HEK293 (cell line): ENCODE measurements at regions not wholly inside any gene's neighbourhood (a gene's known extent, or its start where the extent isn't known, plus 50 kb on each side); places are given as distances from the start of the nearest gene placed in this dataset.

Experiments
- CTCF ChIA-PET: fragments of 350-600 bp; formaldehyde crosslinking; extraction: SDS; loops from one replicate; lab custom pipeline; 2021; ENCODE audit warnings: antibody characterized with exemption; lab: Yijun Ruan, JAX
- POLR2A ChIA-PET: fragments of 300-600 bp; formaldehyde crosslinking; extraction: SDS; loops from one replicate; lab custom pipeline; 2020; ENCODE audit warnings: antibody characterized with exemption, inconsistent platforms; lab: Yijun Ruan, JAX
- H3K27ac ChIP-seq: fragments of 200-500 bp; sonication (Bioruptor generic); 2 replicates; pipeline ENCODE4 v1.5.1; 2014; ENCODE audit warnings: low read depth, low read length, control low read depth, inconsistent platforms; ENCODE audit errors: extremely low read depth
- H3K36me3 ChIP-seq, 2 experiments: fragments of 200-500 bp in 1 of 2; sonication (Bioruptor generic) in 1 of 2; 1 replicate in 1 of 2; 2 replicates in 1 of 2; pipeline ENCODE4 v1.5.1; 2014 to 2017; ENCODE audit warnings: inconsistent platforms in 2 of 2, low read length in 2 of 2; ENCODE audit not compliant: control insufficient read depth in 2 of 2, insufficient read depth in 1 of 2
- H3K4me1 ChIP-seq: fragments of 200-500 bp; sonication (Bioruptor generic); 2 replicates; pipeline ENCODE4 v1.5.1; 2014; ENCODE audit warnings: mild to moderate bottlenecking, low read length, inconsistent platforms; ENCODE audit not compliant: control insufficient read depth, insufficient read depth
- H3K4me3 ChIP-seq: 2 replicates; pipeline ENCODE4 v1.5.1; 2011; ENCODE audit warnings: low read depth, mild to moderate bottlenecking, control low read depth, low read length, moderate library complexity
- H3K9me3 ChIP-seq: fragments of 200-500 bp; sonication (Bioruptor generic); 2 replicates; pipeline ENCODE4 v1.5.1; 2014; ENCODE audit warnings: low read depth, low read length, inconsistent platforms; ENCODE audit not compliant: control insufficient read depth, insufficient read depth
- AEBP2 ChIP-seq: fragments of 450-650 bp; formaldehyde crosslinking; IDR thresholded peaks from 2 replicates; pipeline ENCODE4 v1.5.1; 2016; ENCODE audit warnings: missing biosample characterization, missing genetic modification characterization, borderline replicate concordance
- FEZF1 ChIP-seq: fragments of 450-650 bp; formaldehyde crosslinking; IDR thresholded peaks from 2 replicates; pipeline ENCODE4 v1.5.1; 2016; ENCODE audit warnings: missing biosample characterization, missing genetic modification characterization
- GLI4 ChIP-seq: fragments of 450-650 bp; formaldehyde crosslinking; IDR thresholded peaks from 2 replicates; pipeline ENCODE4 v1.5.1; 2016; ENCODE audit warnings: missing biosample characterization, missing genetic modification characterization
- TSHZ1 ChIP-seq: fragments of 450-650 bp; formaldehyde crosslinking; IDR thresholded peaks from 2 replicates; pipeline ENCODE4 v1.5.1; 2016; ENCODE audit warnings: missing biosample characterization, missing genetic modification characterization, borderline replicate concordance
- WT1 ChIP-seq: fragments of 450-650 bp; formaldehyde crosslinking; IDR thresholded peaks from 2 replicates; pipeline ENCODE4 v1.5.1; 2016; ENCODE audit warnings: missing biosample characterization, missing genetic modification characterization
- ZBTB48 ChIP-seq: fragments of 450-650 bp; formaldehyde crosslinking; IDR thresholded peaks from 2 replicates; pipeline ENCODE4 v1.5.1; 2016; ENCODE audit warnings: missing biosample characterization, missing genetic modification characterization
- ZBTB8A ChIP-seq: fragments of 450-650 bp; formaldehyde crosslinking; IDR thresholded peaks from 2 replicates; pipeline ENCODE4 v1.5.1; 2016; ENCODE audit warnings: missing biosample characterization, missing genetic modification characterization
- ZNF140 ChIP-seq: fragments of 450-650 bp; formaldehyde crosslinking; IDR thresholded peaks from 2 replicates; pipeline ENCODE4 v1.5.1; 2016; ENCODE audit warnings: missing biosample characterization, missing genetic modification characterization
- ZNF146 ChIP-seq: fragments of 450-650 bp; formaldehyde crosslinking; IDR thresholded peaks from 2 replicates; pipeline ENCODE4 v1.5.1; 2016; ENCODE audit warnings: missing biosample characterization, missing genetic modification characterization
- ZNF157 ChIP-seq: fragments of 450-650 bp; formaldehyde crosslinking; IDR thresholded peaks from 2 replicates; pipeline ENCODE4 v1.5.1; 2016; ENCODE audit warnings: missing biosample characterization, missing genetic modification characterization
- ZNF175 ChIP-seq: fragments of 450-650 bp; formaldehyde crosslinking; IDR thresholded peaks from 2 replicates; pipeline ENCODE4 v1.5.1; 2016; ENCODE audit warnings: missing biosample characterization, missing genetic modification characterization
- ZNF391 ChIP-seq: fragments of 450-650 bp; formaldehyde crosslinking; IDR thresholded peaks from 2 replicates; pipeline ENCODE4 v1.5.1; 2016; ENCODE audit warnings: low read depth, missing biosample characterization, missing genetic modification characterization, borderline replicate concordance
- ZNF426 ChIP-seq: fragments of 450-650 bp; formaldehyde crosslinking; IDR thresholded peaks from 2 replicates; pipeline ENCODE4 v1.5.1; 2017; ENCODE audit warnings: missing biosample characterization, missing genetic modification characterization, mild to moderate bottlenecking, inconsistent platforms, moderate library complexity
- ZNF48 ChIP-seq: fragments of 450-650 bp; formaldehyde crosslinking; IDR thresholded peaks from 2 replicates; pipeline ENCODE4 v1.5.1; 2016; ENCODE audit warnings: missing biosample characterization, missing genetic modification characterization
- ZNF510 ChIP-seq: fragments of 450-650 bp; formaldehyde crosslinking; IDR thresholded peaks from 2 replicates; pipeline ENCODE4 v1.5.1; 2018; ENCODE audit warnings: mild to moderate bottlenecking, missing genetic modification characterization, missing biosample characterization; ENCODE audit not compliant: insufficient replicate concordance
- ZNF561 ChIP-seq: fragments of 450-650 bp; IDR thresholded peaks from 2 replicates; pipeline ENCODE4 v1.5.1; 2018; ENCODE audit warnings: missing biosample characterization, missing genetic modification characterization, borderline replicate concordance
- ZNF600 ChIP-seq: fragments of 450-650 bp; formaldehyde crosslinking; IDR thresholded peaks from 2 replicates; pipeline ENCODE4 v1.5.1; 2016; ENCODE audit warnings: missing biosample characterization, missing genetic modification characterization
- ZNF623 ChIP-seq: fragments of 450-650 bp; formaldehyde crosslinking; IDR thresholded peaks from 2 replicates; pipeline ENCODE4 v1.5.1; 2016; ENCODE audit warnings: missing biosample characterization, missing genetic modification characterization
- ZNF624 ChIP-seq: fragments of 450-650 bp; formaldehyde crosslinking; IDR thresholded peaks from 2 replicates; pipeline ENCODE4 v1.5.1; 2017; ENCODE audit warnings: missing biosample characterization, missing genetic modification characterization
- ZNF626 ChIP-seq: fragments of 450-650 bp; sonication (Bioruptor Pico); formaldehyde crosslinking; IDR thresholded peaks from 2 replicates; pipeline ENCODE4 v1.5.1; 2018; ENCODE audit warnings: missing biosample characterization, missing genetic modification characterization, inconsistent platforms
- ZNF664 ChIP-seq: fragments of 450-650 bp; formaldehyde crosslinking; IDR thresholded peaks from 2 replicates; pipeline ENCODE4 v1.5.1; 2016; ENCODE audit warnings: missing biosample characterization, missing genetic modification characterization
- ZNF677 ChIP-seq: fragments of 450-650 bp; IDR thresholded peaks from 2 replicates; pipeline ENCODE4 v1.5.0; 2018; ENCODE audit warnings: missing biosample characterization, mild to moderate bottlenecking, missing genetic modification characterization, moderate library complexity
- ZNF692 ChIP-seq: fragments of 450-650 bp; formaldehyde crosslinking; IDR thresholded peaks from 2 replicates; pipeline ENCODE4 v1.5.1; 2016; ENCODE audit warnings: missing biosample characterization, missing genetic modification characterization
- ZNF768 ChIP-seq: fragments of 450-650 bp; formaldehyde crosslinking; IDR thresholded peaks from 2 replicates; pipeline ENCODE4 v1.5.1; 2018; ENCODE audit warnings: missing biosample characterization, mild to moderate bottlenecking, missing genetic modification characterization
- ZNF791 ChIP-seq: fragments of 450-650 bp; formaldehyde crosslinking; IDR thresholded peaks from 2 replicates; pipeline ENCODE4 v1.5.1; 2016; ENCODE audit warnings: missing biosample characterization, missing genetic modification characterization
- ZSCAN16 ChIP-seq: fragments of 450-650 bp; formaldehyde crosslinking; IDR thresholded peaks from 2 replicates; pipeline ENCODE4 v1.5.1; 2016; ENCODE audit warnings: missing biosample characterization, missing genetic modification characterization
- ZXDB ChIP-seq: fragments of 450-650 bp; formaldehyde crosslinking; IDR thresholded peaks from 2 replicates; pipeline ENCODE4 v1.5.1; 2016; ENCODE audit warnings: missing biosample characterization, missing genetic modification characterization

GRCh38 chr18:78751664-78752063 lies 228.0 kb upstream of the SALL3 start:
- no peak for TF ChIP-seq ZNF677 (tag by site-specific recombination)
- no peak for TF ChIP-seq ZNF626
- TF ChIP-seq ZSCAN16 (tag by site-specific recombination), result no peak
- no peak for TF ChIP-seq WT1 (tag by site-specific recombination)
- no peak for TF ChIP-seq ZNF600
- TF ChIP-seq FEZF1 (tag by site-specific recombination), result no peak
- TF ChIP-seq ZNF624 (tag by site-specific recombination), result no peak
- TF ChIP-seq ZXDB (tag by site-specific recombination), result no peak
- no peak for TF ChIP-seq ZNF623 (tag by site-specific recombination)
- no peak for TF ChIP-seq ZNF426 (tag by site-specific recombination)
- no peak for TF ChIP-seq ZNF175 (tag by site-specific recombination)
- TF ChIP-seq ZNF510 (tag by site-specific recombination), result no peak
- no peak for TF ChIP-seq GLI4
- POLR2A ChIA-PET, result no interaction called here
- Histone ChIP-seq H3K36me3 (no peaks in the 10 kb centered on the region), H3K9me3 (no peaks in the 10 kb centered on the region), H3K27ac (no peak overlapping the region), H3K4me1 (no peaks in the 10 kb centered on the region), H3K4me3 (no peak overlapping the region)
- CTCF ChIA-PET, result no interaction called here

DNA sequence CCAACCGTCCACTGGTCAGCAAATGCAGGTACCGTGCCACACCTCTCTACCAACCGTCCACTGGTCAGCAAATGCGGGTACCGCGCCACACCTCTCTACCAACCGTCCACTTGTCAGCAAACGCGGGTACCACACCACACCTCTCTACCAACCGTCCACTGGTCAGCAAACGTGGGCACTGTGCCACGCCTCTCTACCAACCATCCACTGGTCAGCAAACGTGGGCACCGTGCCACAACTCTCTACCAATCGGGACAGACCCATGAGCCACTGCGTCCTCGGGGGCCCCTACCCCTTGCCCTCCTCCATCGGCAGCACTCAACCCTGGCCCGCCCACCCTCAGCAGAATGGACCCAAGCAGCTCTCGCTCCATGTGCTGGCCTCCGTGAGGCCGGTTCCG lies 226.4 kb upstream of the SALL3 start:
- TF ChIP-seq ZNF48 (tag by site-specific recombination) (no peak), ZNF692 (tag by site-specific recombination) (no peak), TSHZ1 (no peak), ZNF791 (tag by site-specific recombination) (no peak), ZNF140 (tag by site-specific recombination) (no peak), ZNF664 (tag by site-specific recombination) (no peak)
- CTCF ChIA-PET, result no interaction called here

GRCh38 chr18:78754311-78755043 lies 225.1 kb upstream of the SALL3 start:
- H3K4me3 ChIP-seq, result no peak overlapping the region
- H3K9me3 ChIP-seq, result no peaks in the 10 kb centered on the region
- ChIA-PET POLR2A (no interaction called here), CTCF (no interaction called here)
- no peak overlapping the region for H3K27ac ChIP-seq
- no peaks in the 10 kb centered on the region for H3K4me1 ChIP-seq
- H3K36me3 ChIP-seq, result no peaks in the 10 kb centered on the region
- TF ChIP-seq ZNF157 (tag by site-specific recombination) (no peak), ZNF768 (tag by site-specific recombination) (no peak), ZNF561 (tag by site-specific recombination) (no peak), ZBTB48 (no peak), ZNF391 (tag by site-specific recombination) (no peak), ZBTB8A (tag by site-specific recombination) (no peak), ZNF146 (tag by site-specific recombination) (no peak), AEBP2 (tag by site-specific recombination) (no peak)

More for the DNA sequence above, 226.4 kb upstream of the SALL3 start:
- no peaks in the 10 kb centered on the region for H3K9me3 ChIP-seq
- POLR2A ChIA-PET, result no interaction called here
- H3K4me3 ChIP-seq, result no peak overlapping the region
- H3K27ac ChIP-seq, result no peak overlapping the region
- no peaks in the 10 kb centered on the region for H3K36me3 ChIP-seq
- H3K4me1 ChIP-seq, result no peaks in the 10 kb centered on the region
